Stimulated activated CD4-positive, alpha-beta T cell treated with anti-CD3 and anti-CD28 coated beads, TNF-alpha, amount 100 ng/mL, for 48 hours (primary cell): ENCODE measurements at regions not wholly inside any gene's neighbourhood (a gene's known extent, or its start where the extent isn't known, plus 50 kb on each side); places are given as distances from the start of the nearest gene placed in this dataset.

Experiments
- DNase-seq, 3 donors: peaks; one replicate each; pipeline ENCODE4 v3.0.0-alpha.2; 2020; ENCODE audit warnings: low read depth in 3 of 3

DNA sequence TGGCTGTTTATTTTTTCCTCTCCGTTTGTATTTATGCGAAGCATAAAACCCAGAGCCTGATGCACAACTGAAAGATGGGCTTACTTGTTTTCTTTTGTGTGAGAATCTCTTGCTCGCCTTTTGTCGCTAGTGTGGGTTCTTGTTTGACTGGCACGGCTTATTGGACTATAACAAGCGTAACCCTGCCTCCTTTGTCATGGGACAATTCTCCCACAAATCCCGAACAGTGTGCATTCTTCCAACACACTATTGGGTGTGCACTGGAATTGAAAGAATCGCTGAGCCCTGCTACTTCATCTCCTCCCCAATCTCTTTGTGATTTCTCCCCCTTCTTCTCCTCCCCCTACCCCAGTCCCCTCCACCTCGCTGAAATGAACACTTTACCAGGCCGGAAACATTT, 110.8 kb downstream of the ZIC5 start:
- DNase-seq = no peak

DNA sequence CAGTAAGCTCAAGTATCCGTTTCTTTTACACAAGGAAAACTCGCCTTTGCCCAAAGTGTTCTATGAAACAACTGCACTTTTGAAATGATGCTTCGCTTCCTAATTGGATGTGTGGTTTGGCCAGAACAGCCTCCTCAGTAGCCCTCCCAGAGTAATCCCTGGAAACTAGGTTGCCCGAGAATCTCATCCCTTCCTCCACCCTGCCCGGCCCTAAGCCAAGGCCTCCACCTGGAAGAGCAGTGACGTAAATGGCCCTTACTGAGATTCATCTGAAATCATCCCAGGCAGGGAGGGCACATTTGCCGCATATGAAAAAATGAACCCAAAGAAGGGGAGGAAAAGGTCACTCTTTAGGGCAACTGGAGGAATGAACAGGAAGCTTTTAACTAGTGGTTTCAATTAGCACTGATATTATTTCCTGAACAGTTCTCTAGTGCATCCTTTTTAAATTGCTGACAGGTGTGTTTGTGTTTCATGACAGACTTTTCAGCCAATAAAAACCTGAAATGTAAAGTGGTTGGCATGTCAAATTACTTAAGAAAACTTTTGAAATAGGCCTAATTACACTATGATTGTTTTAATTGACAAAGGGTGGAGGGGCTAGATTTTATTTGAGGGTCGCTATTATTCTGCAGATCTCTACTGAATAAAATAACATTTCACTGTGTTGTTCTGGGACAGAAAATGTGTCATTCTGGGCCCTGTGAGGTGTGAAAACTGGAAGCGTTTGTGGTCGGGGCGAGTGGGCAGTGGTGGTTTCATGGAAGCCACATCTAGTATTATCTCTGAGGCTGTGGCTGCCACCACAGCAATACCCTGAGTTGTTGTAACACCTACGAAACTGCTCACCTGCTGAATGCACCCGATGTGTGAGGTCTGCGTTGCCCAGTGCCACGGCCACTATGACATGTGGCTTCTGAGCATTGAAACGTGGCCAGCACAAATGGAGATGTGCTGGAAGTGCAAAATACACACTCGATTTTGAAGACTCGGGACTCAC, 112.1 kb downstream of the ZIC5 start:
- peak; percentile 56 to 68 (median 66) for DNase-seq

DNA sequence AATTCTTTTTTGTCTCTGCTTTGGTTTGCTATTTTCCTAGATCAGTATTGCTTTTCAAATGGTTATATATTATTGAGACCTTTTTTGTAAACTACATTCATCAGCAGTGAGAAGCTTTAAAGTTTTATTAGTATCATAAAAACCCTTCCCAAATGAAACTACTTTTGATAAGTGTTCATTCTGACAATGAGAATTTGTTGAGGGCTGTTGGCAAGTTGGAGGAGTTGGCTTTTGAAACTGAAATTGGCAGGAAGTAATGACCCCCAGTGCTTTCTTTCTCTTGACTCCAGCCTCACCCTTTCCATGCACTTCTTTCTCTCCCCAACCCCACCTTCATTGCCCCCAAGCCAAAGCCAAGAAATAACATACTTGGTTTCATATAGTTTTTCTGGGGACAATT, 113.8 kb downstream of the ZIC5 start:
- no peak for DNase-seq

DNA sequence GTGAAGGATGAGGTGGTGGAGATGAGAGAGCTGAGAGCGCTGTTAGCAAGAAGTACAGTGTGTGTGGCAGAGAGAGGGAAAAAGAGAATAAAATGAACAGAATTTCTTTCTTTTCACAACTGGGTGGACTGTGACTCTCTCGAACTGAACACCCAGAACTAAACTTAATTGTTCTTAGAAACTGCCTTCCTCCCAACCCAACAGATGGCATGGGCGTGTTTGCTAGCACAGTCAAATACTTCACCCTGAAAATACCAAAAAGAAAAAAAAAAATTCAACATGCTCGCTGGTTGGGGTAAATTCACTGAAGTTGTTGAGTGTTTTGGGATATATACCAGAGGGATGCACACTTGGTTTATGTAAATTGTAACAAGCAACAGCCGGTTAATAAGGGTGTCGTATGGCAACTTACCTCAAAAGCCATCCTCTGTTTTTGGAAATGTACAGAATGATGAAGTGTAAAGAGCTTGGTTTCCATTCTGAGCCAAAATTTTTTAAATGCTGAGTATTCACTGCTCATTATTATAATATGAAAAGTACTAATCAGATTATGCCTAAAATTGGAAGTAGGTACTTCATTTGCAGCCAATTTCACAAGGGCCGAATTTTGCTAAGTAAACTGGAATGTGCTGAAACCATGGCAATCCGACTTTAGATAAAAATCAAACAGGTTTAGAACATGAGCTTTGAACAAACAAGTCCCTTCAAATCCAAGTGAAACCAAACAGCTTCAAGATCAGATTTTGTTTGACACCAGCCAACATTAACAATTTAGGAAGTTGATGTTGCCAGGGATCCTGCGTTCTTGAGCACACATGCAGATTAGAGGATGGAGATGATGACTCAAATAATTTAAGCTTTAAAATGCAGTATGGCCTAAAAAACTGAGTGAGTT, 115.8 kb downstream of the ZIC5 start:
- DNase-seq = no peak

DNA sequence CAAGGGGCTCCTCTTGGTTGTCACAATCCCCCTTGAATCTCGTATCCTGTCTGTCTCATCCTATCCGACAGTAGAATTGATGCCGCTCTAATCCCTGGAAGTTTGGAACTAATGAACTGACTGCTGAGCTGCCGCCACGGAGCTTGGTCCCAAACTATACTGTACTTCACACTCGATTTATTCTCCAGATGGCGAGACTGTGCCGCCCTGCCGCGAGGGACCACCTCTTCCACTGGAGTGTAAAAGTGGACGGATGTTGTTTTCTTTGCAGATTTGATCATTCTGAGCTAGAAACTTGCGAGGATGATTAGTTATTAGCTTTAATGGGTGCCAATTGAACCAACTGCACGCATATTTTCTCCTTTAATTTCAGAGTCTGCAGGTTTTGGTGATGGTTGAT, 117.2 kb downstream of the ZIC5 start:
- DNase-seq = no peak

DNA sequence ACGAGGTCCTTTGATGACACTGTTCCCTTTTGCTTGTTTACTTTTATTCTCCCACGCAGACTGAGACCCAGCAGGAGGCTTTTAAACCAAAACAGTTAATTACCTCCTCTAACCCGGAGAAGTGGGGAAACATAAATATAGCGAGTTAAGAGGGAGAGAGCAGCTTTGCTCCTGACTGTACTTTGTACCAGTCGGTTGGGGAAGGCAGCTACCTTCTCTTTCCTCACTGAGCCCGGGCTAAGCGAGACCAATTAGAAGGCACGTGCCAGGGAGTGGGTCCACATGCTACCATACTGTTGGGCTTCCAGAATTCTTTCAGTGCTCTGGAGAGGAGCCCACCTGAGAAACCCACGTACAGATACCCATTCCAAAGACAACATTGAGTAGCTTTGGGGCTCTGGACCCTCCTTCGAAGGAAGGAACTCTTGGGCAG, 124.2 kb downstream of the ZIC5 start:
- DNase-seq = no peak

DNA sequence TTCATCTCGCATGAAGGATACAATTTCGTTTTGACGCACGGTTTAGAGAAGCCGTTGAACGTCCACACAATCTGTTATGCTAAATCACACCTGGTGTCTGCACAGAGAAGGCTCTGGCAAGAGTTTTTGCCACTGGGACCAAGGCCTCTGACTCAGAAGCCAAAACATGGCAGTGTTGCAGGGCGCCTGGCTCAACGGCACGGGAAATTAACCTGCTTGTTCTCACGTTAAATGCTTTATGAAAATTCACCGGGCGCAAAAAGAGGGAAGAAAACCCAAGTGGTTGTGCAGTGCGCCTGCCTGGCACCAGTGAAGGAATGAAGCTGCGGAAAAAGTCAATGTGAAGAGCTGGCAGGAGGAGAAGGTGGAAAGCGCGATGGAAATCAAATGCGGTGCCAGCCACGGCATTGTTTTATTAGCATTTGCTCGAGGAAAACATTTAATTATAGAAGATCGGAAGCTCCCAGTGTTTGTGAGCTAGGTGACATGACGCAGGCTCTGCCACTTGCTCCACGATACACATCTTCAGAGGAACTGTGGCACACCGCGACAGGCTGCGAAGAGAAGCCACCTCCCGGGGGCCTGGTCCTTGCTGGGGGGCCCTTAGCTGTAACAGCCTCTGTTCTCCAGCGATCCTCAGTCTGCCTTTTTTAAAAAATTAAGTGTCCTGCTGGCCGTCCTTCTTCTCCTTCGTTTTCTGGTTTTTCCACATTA, 126.2 kb downstream of the ZIC5 start:
- DNase-seq = no peak

DNA sequence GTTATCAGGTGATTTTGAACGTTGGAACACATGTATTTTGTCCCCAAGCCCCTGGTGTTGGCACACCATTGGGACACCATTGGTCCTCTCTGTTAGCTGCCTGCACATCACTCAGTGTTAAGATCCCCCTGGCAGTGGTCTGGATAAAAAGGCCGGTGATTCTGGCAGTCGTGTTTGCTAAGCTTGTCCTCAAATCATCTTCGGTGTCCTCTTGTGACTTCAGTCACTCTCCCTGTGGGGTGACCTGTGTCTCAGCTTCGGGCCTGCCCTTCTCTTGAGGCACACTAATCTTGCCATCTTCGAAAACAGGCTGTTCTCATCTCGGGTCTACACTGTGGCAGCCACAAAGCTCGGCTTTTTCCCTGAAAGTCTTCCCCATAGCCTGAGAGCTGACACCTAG, 127.1 kb downstream of the ZIC5 start:
- no peak for DNase-seq

DNA sequence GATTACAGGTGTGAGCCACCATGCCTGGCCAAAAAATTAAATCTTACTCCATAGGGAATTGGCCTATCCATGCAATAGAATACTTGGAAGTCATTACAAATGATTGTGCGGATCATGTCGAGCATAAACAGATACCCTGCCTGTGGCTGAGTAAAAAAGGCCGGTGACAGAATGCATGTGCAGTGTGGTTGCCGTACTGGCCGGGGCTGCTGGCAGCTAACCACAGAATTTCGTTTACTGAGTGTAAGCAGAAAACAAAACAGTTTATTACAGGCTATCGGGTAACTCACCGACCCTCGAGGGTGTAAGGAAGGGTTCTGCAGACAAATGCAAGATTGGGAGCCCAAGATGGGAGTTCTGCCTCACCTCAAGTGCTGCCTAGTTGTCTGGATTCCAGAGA, 127.7 kb downstream of the ZIC5 start:
- no peak for DNase-seq

DNA sequence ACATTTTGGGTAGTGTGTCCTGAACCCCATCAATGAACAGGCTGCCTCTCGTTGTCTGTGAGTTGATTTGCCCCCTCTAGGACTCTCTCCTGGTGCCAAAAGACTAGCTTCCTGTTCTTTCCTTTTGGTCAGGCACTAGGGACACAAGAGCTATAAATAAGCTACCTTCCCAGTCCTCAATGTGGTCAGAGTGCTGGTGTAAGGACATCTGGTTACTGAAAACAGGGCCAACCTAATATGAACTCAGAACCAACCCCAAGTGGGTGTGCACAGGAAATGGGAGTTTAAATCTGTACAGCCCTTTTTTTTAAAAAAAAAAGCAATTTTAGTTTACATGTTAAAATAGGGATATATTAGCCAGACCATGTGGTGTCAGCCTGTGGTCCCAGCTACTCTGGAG, 129.2 kb downstream of the ZIC5 start:
- no peak for DNase-seq

DNA sequence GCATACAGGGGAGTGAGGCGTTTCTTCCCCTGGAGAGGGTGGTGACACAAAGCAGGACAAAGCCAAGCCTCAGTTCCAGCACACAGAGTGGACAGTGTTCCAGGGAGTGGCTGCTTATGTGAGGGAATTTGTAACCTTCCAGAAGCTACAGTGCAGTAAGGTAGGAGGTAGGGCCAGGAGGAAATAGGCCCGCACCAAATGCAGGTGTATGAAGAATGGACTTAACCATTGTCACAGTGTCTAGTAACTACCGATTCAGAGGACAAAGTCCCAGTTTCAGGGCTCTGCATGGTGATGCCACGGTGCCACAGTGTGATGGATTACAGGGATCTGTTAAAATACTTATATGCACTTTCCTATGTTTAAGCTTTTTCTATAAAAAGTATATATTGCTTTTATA, 135.3 kb downstream of the ZIC5 start:
- DNase-seq = no peak

DNA sequence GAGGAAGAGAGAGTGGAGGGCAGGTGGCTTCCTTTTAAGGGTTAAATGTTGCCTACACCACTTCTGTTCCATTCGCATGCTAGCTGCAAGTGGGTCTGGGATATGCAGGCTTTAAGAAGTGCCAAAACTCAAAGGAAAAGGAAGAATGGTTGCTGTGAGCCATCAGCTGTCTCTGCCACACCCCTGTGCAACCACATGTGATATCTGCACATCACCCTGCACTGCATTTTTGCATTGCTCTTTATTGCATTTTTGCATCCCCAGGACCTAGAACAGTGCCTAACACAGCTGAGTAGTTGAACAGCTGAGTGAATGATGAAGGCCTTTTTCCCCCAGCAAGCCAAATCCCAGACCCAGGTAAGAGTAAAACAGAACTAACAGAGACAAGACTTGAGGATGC, 136.1 kb downstream of the ZIC5 start:
- no peak for DNase-seq

DNA sequence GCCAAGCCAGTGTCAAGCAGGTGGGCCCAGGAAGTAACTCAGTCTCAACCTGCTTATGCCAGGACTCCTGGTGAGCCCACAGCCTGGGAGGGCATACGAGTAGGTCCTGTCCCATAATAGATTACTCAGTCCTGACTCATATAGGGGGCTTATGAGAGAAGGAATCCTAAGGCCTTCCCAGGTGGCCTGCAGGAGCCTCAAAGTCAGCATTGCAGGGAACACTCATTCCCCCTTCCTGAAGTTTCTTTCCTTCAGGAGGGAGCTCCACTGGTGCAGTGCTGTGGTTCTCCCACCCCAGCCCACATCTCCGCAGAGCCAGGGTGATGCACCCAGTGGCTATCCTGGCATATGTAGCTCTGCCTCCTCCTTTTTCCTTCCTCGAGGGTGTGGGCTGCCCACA, 137.3 kb downstream of the ZIC5 start:
- DNase-seq = no peak

DNA sequence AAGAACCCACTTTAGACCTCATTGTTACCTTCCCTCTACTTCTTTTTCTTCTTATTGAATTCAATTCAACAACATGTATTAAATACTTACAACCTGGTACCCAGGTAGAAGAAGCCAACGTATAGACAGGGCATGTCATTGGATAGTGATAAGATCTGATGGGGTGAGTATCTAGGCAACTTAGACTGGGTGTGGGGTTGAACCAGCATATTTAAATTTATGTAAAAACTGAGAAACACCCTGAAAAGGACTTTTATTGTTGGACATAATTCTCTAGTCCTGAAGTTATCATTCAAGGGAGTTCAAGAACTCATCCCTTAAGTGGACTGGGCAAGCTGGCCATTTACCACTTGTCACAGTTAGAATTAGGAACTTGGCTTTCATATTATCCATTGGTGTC, 139.2 kb downstream of the ZIC5 start:
- no peak for DNase-seq

DNA sequence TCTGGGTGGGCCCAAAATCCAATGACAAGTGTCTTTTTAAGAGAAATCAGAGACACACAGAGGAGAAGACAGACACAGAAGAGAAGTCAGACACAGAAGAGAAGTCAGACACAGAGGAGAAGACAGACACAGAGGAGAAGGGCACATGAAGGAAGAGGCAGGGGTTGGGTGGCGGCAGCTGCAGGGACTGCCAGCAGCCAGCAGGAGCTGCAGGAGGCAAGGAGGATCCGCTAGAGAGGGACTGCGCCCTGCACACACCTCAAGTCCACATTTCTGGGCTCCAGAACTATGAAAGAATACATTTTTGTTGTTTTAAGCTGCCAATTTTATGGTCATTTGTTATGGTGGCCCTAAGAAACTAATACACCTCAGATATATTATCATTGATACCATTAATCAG, 140.6 kb downstream of the ZIC5 start:
- no peak for DNase-seq

DNA sequence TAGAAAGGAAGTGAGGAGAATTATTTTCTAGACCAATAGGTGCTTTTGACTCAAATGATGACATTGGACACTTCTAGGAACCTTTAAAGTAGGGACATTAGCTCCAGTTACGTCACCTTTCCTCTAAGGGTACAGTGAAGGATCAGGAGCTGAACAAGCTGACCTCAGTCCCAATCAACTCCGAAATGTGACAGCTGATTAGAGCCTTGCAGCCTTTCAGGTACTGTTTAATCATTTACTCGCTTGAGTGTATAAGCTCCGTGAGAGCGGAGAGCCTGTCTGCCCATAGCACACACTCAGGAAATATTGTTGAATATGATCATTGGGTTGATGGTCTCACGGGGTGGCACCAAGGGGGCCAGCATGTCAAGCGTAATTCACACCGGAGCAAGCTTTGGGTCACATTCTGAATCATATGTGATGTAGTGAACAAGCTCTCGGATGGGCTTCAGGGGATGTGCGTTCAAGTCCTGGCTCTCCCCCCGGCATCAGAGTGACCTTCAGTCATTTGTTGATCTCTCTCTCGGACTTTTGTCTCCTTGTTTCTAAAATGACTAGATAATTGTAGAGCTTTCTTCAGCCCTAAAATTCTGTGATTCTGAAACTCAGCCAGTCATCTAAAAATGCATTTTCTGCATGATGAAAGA, 141.9 kb downstream of the ZIC5 start:
- DNase-seq = no peak

DNA sequence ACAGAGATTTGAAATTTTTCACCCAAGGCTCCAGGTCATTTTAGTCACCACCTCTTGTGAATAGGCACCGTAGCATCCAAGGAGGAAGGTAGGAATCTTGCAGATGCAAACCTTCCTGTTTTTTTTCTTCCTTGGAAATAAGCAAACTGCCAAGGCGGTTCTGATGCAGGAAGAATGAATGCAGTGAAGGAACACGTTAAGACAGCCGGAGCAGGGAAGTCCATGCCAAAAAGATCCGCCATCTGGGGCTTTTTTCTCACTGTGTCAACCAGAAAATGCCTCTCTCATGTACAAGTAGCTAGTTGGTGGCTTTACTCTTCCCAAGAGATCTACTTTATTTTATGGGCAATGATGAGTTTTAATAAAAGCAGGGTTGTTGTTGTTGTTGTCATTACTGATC, 142.4 kb downstream of the ZIC5 start:
- DNase-seq = no peak

DNA sequence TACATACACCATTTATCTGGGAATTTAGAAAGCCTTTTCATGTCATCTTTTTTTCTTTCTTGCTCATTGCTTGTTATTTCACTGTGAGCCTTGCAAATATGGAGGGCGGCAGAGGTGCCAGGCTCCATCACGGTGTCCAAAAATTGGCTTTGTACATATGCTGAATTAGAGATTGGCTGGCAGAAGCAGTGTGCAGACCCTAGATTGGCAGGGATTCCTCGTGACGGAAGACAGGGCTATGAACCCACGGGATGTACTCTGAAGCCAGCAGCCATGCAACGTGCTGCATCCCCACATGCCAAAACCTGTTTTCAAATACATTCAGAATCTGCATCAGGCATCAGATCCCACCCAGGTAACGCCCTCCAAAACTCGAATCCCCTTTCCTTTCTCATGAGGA, 142.8 kb downstream of the ZIC5 start:
- DNase-seq = no peak

DNA sequence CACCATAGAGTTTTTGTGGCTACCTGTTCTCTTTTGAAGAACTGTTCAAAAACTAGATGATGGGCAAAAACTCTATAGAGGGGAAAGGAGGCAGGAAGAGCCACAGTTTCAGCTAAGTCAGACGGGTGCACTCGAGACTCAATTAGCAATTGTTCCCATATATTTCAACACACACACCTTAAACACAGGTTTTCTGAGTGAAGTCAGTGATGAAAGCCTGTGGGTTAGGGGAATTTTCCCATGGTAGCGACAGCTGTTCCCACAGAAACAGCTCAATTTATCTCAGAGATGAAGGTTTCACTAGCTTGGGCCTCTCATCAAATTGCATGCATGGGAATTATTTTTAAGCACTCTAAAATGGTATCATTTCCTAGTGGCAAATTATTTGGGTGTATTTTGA, 143.4 kb downstream of the ZIC5 start:
- DNase-seq = no peak

DNA sequence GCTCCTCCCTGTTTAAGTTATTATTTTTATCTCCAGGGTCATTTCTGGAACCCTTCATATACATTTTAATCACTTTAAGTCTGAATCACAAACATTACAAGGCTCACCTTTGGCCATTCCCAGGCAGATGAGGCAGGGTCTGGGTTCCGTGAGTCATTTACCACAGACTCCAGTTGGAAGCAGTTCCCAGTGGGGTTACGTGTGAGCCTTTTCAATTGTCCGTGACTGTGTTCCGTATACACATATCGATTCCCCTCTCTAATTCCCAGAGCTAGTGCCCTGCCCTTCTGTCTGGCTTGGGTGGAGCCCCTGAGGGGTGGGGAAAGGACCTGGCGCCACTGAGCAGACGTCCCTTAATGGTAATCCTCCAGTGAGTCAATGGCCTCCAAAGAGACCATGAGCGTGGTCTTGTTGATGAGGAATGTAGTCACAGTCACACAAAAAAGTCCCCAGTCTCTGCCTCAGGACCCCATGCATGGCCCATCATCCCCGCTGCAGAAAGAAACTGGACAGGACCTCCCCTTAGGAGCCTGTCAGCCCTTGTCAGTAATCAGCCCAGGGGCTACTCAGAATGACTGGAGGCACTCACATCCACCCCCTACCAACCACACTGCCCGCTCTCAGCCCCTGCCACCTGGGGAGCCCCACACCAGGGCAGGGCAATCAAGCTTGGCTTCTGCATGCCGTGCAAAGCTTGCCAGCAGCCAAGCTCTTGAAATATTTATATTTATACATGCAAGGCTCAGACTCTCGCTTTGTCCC, 144.4 kb downstream of the ZIC5 start:
- no peak for DNase-seq

DNA sequence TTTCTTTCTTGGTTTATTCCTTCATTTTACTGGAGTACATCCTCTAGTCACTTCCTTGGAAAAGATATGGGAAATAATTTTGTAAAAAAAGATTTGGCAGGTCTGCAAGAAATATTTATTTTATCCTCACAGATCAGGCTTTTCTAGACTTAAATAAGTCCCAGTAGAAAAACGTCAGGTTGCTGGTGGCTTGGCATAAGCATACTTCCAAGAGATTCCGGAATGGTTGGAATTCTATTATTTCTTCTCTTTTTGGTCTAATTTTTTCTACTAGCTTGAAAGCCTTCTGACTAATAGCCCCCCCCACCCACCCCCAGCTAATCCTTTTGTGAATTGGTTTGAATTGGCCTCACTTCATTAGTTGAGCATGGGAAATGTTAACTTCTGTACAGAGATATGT, 147.6 kb downstream of the ZIC5 start:
- no peak for DNase-seq
